Spleen (tissue), 7 donors: ENCODE measurements at regions not wholly inside any gene's neighbourhood (a gene's known extent, or its start where the extent isn't known, plus 50 kb on each side); places are given as distances from the start of the nearest gene placed in this dataset.

Source experiments
- POLR2A ChIP-seq, 3 donors: fragments of 450-650 bp; IDR thresholded peaks; one replicate each; pipeline ENCODE4 v1.5.1; 2017; ENCODE audit warnings: antibody characterized with exemption in 3 of 3, mild to moderate bottlenecking in 1 of 3
- POLR2AphosphoS5 ChIP-seq, 3 donors: sonication (generic); formaldehyde crosslinking; IDR thresholded peaks; one replicate each; pipeline ENCODE4 v1.5.1; 2017; ENCODE audit warnings: antibody characterized with exemption in 3 of 3
- TF ChIP-seq, protein P1 (sequence below), 11 experiments: fragments of 200-600 bp in 7 of 11; fragments of 450-650 bp in 4 of 11; sonication (generic) in 4 of 11; IDR thresholded peaks in 8 of 11; conservative IDR thresholded peaks in 3 of 11; 1 replicate in 7 of 11; 2 replicates in 4 of 11; pipeline versions ENCODE4 v1.4.0 to v1.8.0; 2016 to 2021; ENCODE audit warnings: antibody characterized with exemption in 11 of 11, inconsistent platforms in 4 of 11, mild to moderate bottlenecking in 1 of 11
- donor health status: DM: no; HTN: no; CAD: no; lungs with moderate emphysema.
- donor health status: DM: no; HTN: no; CAD: no.
- donor health status: DM: no; HTN: no; CAD: no.

DNA sequence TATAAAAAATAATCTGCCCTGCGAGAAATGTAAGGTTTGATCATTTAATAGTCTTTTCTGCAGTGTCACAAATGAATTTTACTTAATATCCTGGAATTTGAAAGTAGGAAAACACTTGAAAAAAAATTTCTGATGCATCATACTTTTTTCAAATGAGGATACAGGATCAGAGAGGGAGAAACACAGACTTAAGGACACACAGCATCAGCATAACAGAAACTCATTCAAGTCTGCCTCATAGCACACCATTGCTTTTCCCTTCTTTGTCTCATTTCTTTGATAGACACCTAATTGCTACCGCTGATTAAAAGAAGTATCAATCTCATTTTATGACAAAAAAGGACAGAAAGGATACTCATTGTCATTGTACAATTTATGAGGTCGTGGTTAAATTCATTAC, 319.0 kb downstream of the TMEM114 start:
- TF ChIP-seq, protein P1, sequence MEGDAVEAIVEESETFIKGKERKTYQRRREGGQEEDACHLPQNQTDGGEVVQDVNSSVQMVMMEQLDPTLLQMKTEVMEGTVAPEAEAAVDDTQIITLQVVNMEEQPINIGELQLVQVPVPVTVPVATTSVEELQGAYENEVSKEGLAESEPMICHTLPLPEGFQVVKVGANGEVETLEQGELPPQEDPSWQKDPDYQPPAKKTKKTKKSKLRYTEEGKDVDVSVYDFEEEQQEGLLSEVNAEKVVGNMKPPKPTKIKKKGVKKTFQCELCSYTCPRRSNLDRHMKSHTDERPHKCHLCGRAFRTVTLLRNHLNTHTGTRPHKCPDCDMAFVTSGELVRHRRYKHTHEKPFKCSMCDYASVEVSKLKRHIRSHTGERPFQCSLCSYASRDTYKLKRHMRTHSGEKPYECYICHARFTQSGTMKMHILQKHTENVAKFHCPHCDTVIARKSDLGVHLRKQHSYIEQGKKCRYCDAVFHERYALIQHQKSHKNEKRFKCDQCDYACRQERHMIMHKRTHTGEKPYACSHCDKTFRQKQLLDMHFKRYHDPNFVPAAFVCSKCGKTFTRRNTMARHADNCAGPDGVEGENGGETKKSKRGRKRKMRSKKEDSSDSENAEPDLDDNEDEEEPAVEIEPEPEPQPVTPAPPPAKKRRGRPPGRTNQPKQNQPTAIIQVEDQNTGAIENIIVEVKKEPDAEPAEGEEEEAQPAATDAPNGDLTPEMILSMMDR (IDR thresholded peaks at IDR 0.05 in 8 of 11, conservative IDR thresholded peaks at IDR 0.05 in 3 of 11), result no peak
- TF ChIP-seq POLR2AphosphoS5 (IDR thresholded peaks at IDR 0.05) (no peak), POLR2A (IDR thresholded peaks at IDR 0.05) (no peak)
